GM18507 (cell line): ENCODE measurements at regions not wholly inside any gene's neighbourhood (a gene's known extent, or its start where the extent isn't known, plus 50 kb on each side); places are given as distances from the start of the nearest gene placed in this dataset.

Source experiments
- DNase-seq: peaks from one replicate; pipeline ENCODE4 v3.0.0; 2011; ENCODE audit warnings: low read depth; ENCODE audit not compliant: insufficient read length; ENCODE audit errors: extremely low spot score
- FAIRE-seq: peaks from 2 replicates; lab custom pipeline; 2011; peaks lifted over from hg19 to GRCh38; lab: Jason Lieb, UNC

GRCh38 chr9:87443461-87443860 lies 54.2 kb upstream of the DAPK1 start:
- FAIRE-seq (no peak), DNase-seq (no peak)

- DNase-seq, result peak; percentile 18
- FAIRE-seq, result peak; percentile 94
Observed at GRCh38 chr9:87445646-87446045, 52.0 kb upstream of the DAPK1 start.

GRCh38 chr9:87446527-87446926 lies 51.1 kb upstream of the DAPK1 start:
- FAIRE-seq (no peak), DNase-seq (no peak)

GRCh38 chr9:87447547-87448432 lies 49.9 kb upstream of the DAPK1 start:
- DNase-seq, result no peak
- no peak for FAIRE-seq
